ENCODE measurements at regions not wholly inside any gene's neighbourhood (a gene's known extent, or its start where the extent isn't known, plus 50 kb on each side); places are given as distances from the start of the nearest gene placed in this dataset.
"Not testable (repeated sequence)": the region's sequence is repeated elsewhere in the genome, so short reads cannot be mapped to it uniquely, and the experiment has no call there.

GRCh38 chr14:105600195-105600938 is 74.0 kb downstream of the TMEM121 start:
- not testable (repeated sequence) for DNase-seq (ENCODE audit: low read depth in 4 of 4, low spot score in 3 of 4)

GRCh38 chr14:105600939-105601359 is 74.6 kb downstream of the TMEM121 start:
- DNase-seq (ENCODE audit: low read depth in 4 of 4, low spot score in 3 of 4), result no peak

GRCh38 chr14:105601360-105602242 is 75.2 kb downstream of the TMEM121 start:
- DNase-seq (ENCODE audit: low read depth in 4 of 4, low spot score in 3 of 4), result no peak

- DNase-seq (ENCODE audit: low read depth in 4 of 4, low spot score in 3 of 4), result no peak
Observed at GRCh38 chr14:105602243-105602750, 75.9 kb downstream of the TMEM121 start.

GRCh38 chr14:105602799-105603793 is 76.7 kb downstream of the TMEM121 start:
- DNase-seq (ENCODE audit: low read depth in 4 of 4, low spot score in 3 of 4), result no peak

GRCh38 chr14:105604531-105605463 is 78.4 kb downstream of the TMEM121 start:
- not testable (repeated sequence) for DNase-seq (ENCODE audit: low read depth in 4 of 4, low spot score in 3 of 4)

- DNase-seq (ENCODE audit: low read depth in 4 of 4, low spot score in 3 of 4), result no peak
Observed at GRCh38 chr14:105605464-105606304, 79.3 kb downstream of the TMEM121 start.

GRCh38 chr14:105606305-105606975 is 80.1 kb downstream of the TMEM121 start:
- DNase-seq (ENCODE audit: low read depth in 4 of 4, low spot score in 3 of 4), result not testable (repeated sequence)

GRCh38 chr14:105607025-105607424 is 80.6 kb downstream of the TMEM121 start:
- DNase-seq (ENCODE audit: low read depth in 4 of 4, low spot score in 3 of 4), result not testable (repeated sequence)

- DNase-seq (ENCODE audit: low read depth in 4 of 4, low spot score in 3 of 4), result not testable (repeated sequence)
Observed at GRCh38 chr14:105614987-105615386, 88.6 kb downstream of the TMEM121 start.

GRCh38 chr14:105615986-105616801 is 89.8 kb downstream of the TMEM121 start:
- DNase-seq (ENCODE audit: low read depth in 4 of 4, low spot score in 3 of 4), result not testable (repeated sequence)

- DNase-seq (ENCODE audit: low read depth in 4 of 4, low spot score in 3 of 4), result no peak
Observed at GRCh38 chr14:105616802-105617192, 90.4 kb downstream of the TMEM121 start.

GRCh38 chr14:105617201-105617777 is 90.9 kb downstream of the TMEM121 start:
- no peak for DNase-seq (ENCODE audit: low read depth in 4 of 4, low spot score in 3 of 4)

- not testable (repeated sequence) for DNase-seq (ENCODE audit: low read depth in 4 of 4, low spot score in 3 of 4)
Observed at GRCh38 chr14:105617805-105618204, 91.4 kb downstream of the TMEM121 start.

GRCh38 chr14:105619324-105619723 is 92.9 kb downstream of the TMEM121 start:
- DNase-seq (ENCODE audit: low read depth in 4 of 4, low spot score in 3 of 4), result not testable (repeated sequence)

GRCh38 chr14:105620178-105620864 is 93.9 kb downstream of the TMEM121 start:
- not testable (repeated sequence) for DNase-seq (ENCODE audit: low read depth in 4 of 4, low spot score in 3 of 4)
